Activated naive CD4-positive, alpha-beta T cell treated with anti-CD3 and anti-CD28 coated beads for 36 hours (primary cell): ENCODE measurements at regions not wholly inside any gene's neighbourhood (a gene's known extent, or its start where the extent isn't known, plus 50 kb on each side); places are given as distances from the start of the nearest gene placed in this dataset.
A peak's percentile ranks its signal among the peaks of the same experiment; 100 is the strongest.

Experiments used
- CTCF ChIA-PET: fragments of 350-600 bp; sonication (Branson Sonifier 250); formaldehyde crosslinking; loops from one replicate; lab custom pipeline; 2021; ENCODE audit warnings: antibody characterized with exemption; lab: Charles Lee
- DNase-seq: peaks from one replicate; pipeline ENCODE4 v3.0.0-alpha.2; 2020
- H3K27ac Mint-ChIP-seq: one replicate; pipeline ENCODE4 v1.8.0; 2021; ENCODE audit warnings: mild to moderate bottlenecking, mixed read lengths
- H3K27me3 Mint-ChIP-seq: one replicate; pipeline ENCODE4 v1.8.0; 2021; ENCODE audit warnings: low read depth, mixed read lengths
- H3K36me3 Mint-ChIP-seq: one replicate; pipeline ENCODE4 v1.8.0; 2021; ENCODE audit warnings: low read depth, mixed read lengths
- H3K4me1 Mint-ChIP-seq: one replicate; pipeline ENCODE4 v1.8.0; 2021; ENCODE audit warnings: low read depth, mixed read lengths
- H3K4me3 Mint-ChIP-seq: one replicate; pipeline ENCODE4 v1.8.0; 2021; ENCODE audit warnings: mild to moderate bottlenecking, moderate library complexity, mixed read lengths
- H3K9me3 Mint-ChIP-seq: one replicate; pipeline ENCODE4 v1.8.0; 2021; ENCODE audit warnings: mixed read lengths
- intact Hi-C: fragments of 100-400 bp; cut with micrococcal nuclease; formaldehyde crosslinking; loops from one replicate; pipeline ENCODE4 v1.15.1; 2023

GRCh38 chr5:34496701-34497469 is 159.2 kb upstream of the RAI14 start:
- Mint-ChIP-seq H3K9me3 (no peaks in the 10 kb centered on the region), H3K27me3 (peaks cover 8% of the 10 kb centered on the region), H3K27ac (no peak overlapping the region), H3K36me3 (no peaks in the 10 kb centered on the region), H3K4me1 (peaks cover 13% of the 10 kb centered on the region), H3K4me3 (no peak overlapping the region)
- DNase-seq = no peak
- intact Hi-C loops = loop anchor here (5.0 kb wide), 1 partner anchor 1430 kb away; no protein-coding TSS in a partner anchor
- CTCF ChIA-PET = interaction anchor here (0.9 to 2.9 kb wide), 3 partner anchors 11 to 40 kb away, joined by 4 to 20 read pairs (median 10); no protein-coding TSS in a partner anchor

GRCh38 chr5:34497470-34497808 is 158.7 kb upstream of the RAI14 start:
- Mint-ChIP-seq H3K9me3 (no peaks in the 10 kb centered on the region), H3K4me3 (no peak overlapping the region), H3K4me1 (peaks cover 13% of the 10 kb centered on the region), H3K27me3 (peaks cover 8% of the 10 kb centered on the region), H3K27ac (no peak overlapping the region), H3K36me3 (no peaks in the 10 kb centered on the region)
- CTCF ChIA-PET = interaction anchor here (2.5 to 2.9 kb wide), 2 partner anchors 12 to 22 kb away, joined by 10 to 20 read pairs; no protein-coding TSS in a partner anchor
- intact Hi-C loops = loop anchor here (5.0 kb wide), 1 partner anchor 1430 kb away; no protein-coding TSS in a partner anchor
- DNase-seq = no peak

- no peaks in the 10 kb centered on the region for H3K9me3 Mint-ChIP-seq
- no peak for DNase-seq
- no peak overlapping the region for H3K4me3 Mint-ChIP-seq
- peaks cover 13% of the 10 kb centered on the region for H3K4me1 Mint-ChIP-seq
- H3K36me3 Mint-ChIP-seq = no peaks in the 10 kb centered on the region
- H3K27ac Mint-ChIP-seq = peak overlapping the region; percentile 74
- H3K27me3 Mint-ChIP-seq = peaks cover 14% of the 10 kb centered on the region
- CTCF ChIA-PET = interaction anchor here (0.6 to 2.9 kb wide), 4 partner anchors 11 to 33 kb away, joined by 3 to 10 read pairs (median 4); no protein-coding TSS in a partner anchor
- intact Hi-C loops = loop anchor here (5.0 kb wide), 1 partner anchor 1429 kb away; no protein-coding TSS in a partner anchor
Observed at GRCh38 chr5:34498572-34498971, 157.6 kb upstream of the RAI14 start.

GRCh38 chr5:34499001-34499734 is 157.0 kb upstream of the RAI14 start:
- CTCF ChIA-PET = interaction anchor here (0.6 to 2.9 kb wide), 4 partner anchors 10 to 34 kb away, joined by 3 to 10 read pairs (median 4); no protein-coding TSS in a partner anchor
- DNase-seq = peak; percentile 63
- H3K27ac Mint-ChIP-seq = peak overlapping the region; percentile 74
- H3K9me3 Mint-ChIP-seq = no peaks in the 10 kb centered on the region
- peaks cover 18% of the 10 kb centered on the region for H3K27me3 Mint-ChIP-seq
- no peak overlapping the region for H3K4me3 Mint-ChIP-seq
- intact Hi-C loops = loop anchor here (1.0 to 5.0 kb wide), 4 partner anchors 37 to 1428 kb away; partner anchors contain the start of genes BRIX1, RAD1 and TTC23L
- peaks cover 13% of the 10 kb centered on the region for H3K4me1 Mint-ChIP-seq
- no peaks in the 10 kb centered on the region for H3K36me3 Mint-ChIP-seq

- intact Hi-C loops = no loop called here
- H3K27ac Mint-ChIP-seq = no peak overlapping the region
- no peak overlapping the region for H3K4me3 Mint-ChIP-seq
- no peaks in the 10 kb centered on the region for H3K36me3 Mint-ChIP-seq
- DNase-seq = no peak
- H3K27me3 Mint-ChIP-seq = peaks cover 23% of the 10 kb centered on the region
- no peaks in the 10 kb centered on the region for H3K9me3 Mint-ChIP-seq
- CTCF ChIA-PET = interaction anchor here (0.6 to 1.7 kb wide), 2 partner anchors 14 to 503 kb away, joined by 5 read pairs; no protein-coding TSS in a partner anchor
- peaks cover 13% of the 10 kb centered on the region for H3K4me1 Mint-ChIP-seq
Observed at GRCh38 chr5:34500236-34500847, 155.8 kb upstream of the RAI14 start.

GRCh38 chr5:34501016-34501415 is 155.1 kb upstream of the RAI14 start:
- peaks cover 13% of the 10 kb centered on the region for H3K4me1 Mint-ChIP-seq
- no peaks in the 10 kb centered on the region for H3K9me3 Mint-ChIP-seq
- CTCF ChIA-PET = interaction anchor here (0.7 to 1.7 kb wide), 2 partner anchors 13 to 397 kb away, joined by 3 to 5 read pairs; no protein-coding TSS in a partner anchor
- intact Hi-C loops = no loop called here
- no peak overlapping the region for H3K27ac Mint-ChIP-seq
- H3K4me3 Mint-ChIP-seq = no peak overlapping the region
- H3K36me3 Mint-ChIP-seq = no peaks in the 10 kb centered on the region
- DNase-seq = no peak
- peaks cover 25% of the 10 kb centered on the region for H3K27me3 Mint-ChIP-seq

- Mint-ChIP-seq H3K4me1 (peaks cover 13% of the 10 kb centered on the region), H3K4me3 (no peak overlapping the region), H3K36me3 (no peaks in the 10 kb centered on the region), H3K27me3 (peaks cover 30% of the 10 kb centered on the region), H3K27ac (no peak overlapping the region), H3K9me3 (no peaks in the 10 kb centered on the region)
- CTCF ChIA-PET = no interaction called here
- intact Hi-C loops = no loop called here
- DNase-seq = no peak
Observed at GRCh38 chr5:34501840-34502239, 154.3 kb upstream of the RAI14 start.

- intact Hi-C loops = no loop called here
- CTCF ChIA-PET = interaction anchor here (1.3 kb wide), 1 partner anchor 35 kb away, joined by 3 read pairs; no protein-coding TSS in a partner anchor
- no peak overlapping the region for H3K27ac Mint-ChIP-seq
Observed at GRCh38 chr5:34502581-34502980, 153.5 kb upstream of the RAI14 start.

GRCh38 chr5:34503379-34504253 is 152.5 kb upstream of the RAI14 start:
- no peak for DNase-seq
- Mint-ChIP-seq H3K4me1 (peaks cover 10% of the 10 kb centered on the region), H3K36me3 (no peaks in the 10 kb centered on the region), H3K27ac (no peak overlapping the region), H3K4me3 (no peak overlapping the region), H3K27me3 (peaks cover 36% of the 10 kb centered on the region), H3K9me3 (no peaks in the 10 kb centered on the region)
- intact Hi-C loops = loop anchor here (2.0 kb wide), 1 partner anchor 15 kb away; no protein-coding TSS in a partner anchor
- CTCF ChIA-PET = interaction anchor here (1.3 kb wide), 1 partner anchor 34 kb away, joined by 3 read pairs; no protein-coding TSS in a partner anchor

More at GRCh38 chr5:34502581-34502980, 153.5 kb upstream of the RAI14 start:
- Mint-ChIP-seq H3K9me3 (no peaks in the 10 kb centered on the region), H3K36me3 (no peaks in the 10 kb centered on the region), H3K27me3 (peaks cover 33% of the 10 kb centered on the region), H3K4me3 (no peak overlapping the region), H3K4me1 (peaks cover 13% of the 10 kb centered on the region)
- DNase-seq = no peak

GRCh38 chr5:34504967-34505366 is 151.2 kb upstream of the RAI14 start:
- no peak for DNase-seq
- CTCF ChIA-PET = interaction anchor here (1.0 to 1.1 kb wide), 2 partner anchors 18 to 393 kb away, joined by 3 to 12 read pairs; no protein-coding TSS in a partner anchor
- no peak overlapping the region for H3K27ac Mint-ChIP-seq
- no peaks in the 10 kb centered on the region for H3K9me3 Mint-ChIP-seq
- intact Hi-C loops = loop anchor here (2.0 kb wide), 1 partner anchor 14 kb away; no protein-coding TSS in a partner anchor
- H3K27me3 Mint-ChIP-seq = peaks cover 40% of the 10 kb centered on the region
- no peak overlapping the region for H3K4me3 Mint-ChIP-seq
- no peaks in the 10 kb centered on the region for H3K36me3 Mint-ChIP-seq
- no peaks in the 10 kb centered on the region for H3K4me1 Mint-ChIP-seq

GRCh38 chr5:34505731-34506130 is 150.4 kb upstream of the RAI14 start:
- intact Hi-C loops = loop anchor here (2.0 kb wide), 1 partner anchor 13 kb away; no protein-coding TSS in a partner anchor
- no peak for DNase-seq
- no peak overlapping the region for H3K27ac Mint-ChIP-seq
- CTCF ChIA-PET = interaction anchor here (1.0 kb wide), 1 partner anchor 17 kb away, joined by 12 read pairs; no protein-coding TSS in a partner anchor
- H3K36me3 Mint-ChIP-seq = no peaks in the 10 kb centered on the region
- no peaks in the 10 kb centered on the region for H3K9me3 Mint-ChIP-seq
- peaks cover 38% of the 10 kb centered on the region for H3K27me3 Mint-ChIP-seq
- H3K4me3 Mint-ChIP-seq = no peak overlapping the region
- no peaks in the 10 kb centered on the region for H3K4me1 Mint-ChIP-seq
